Adrenal gland (tissue), 9 donors: ENCODE measurements at regions not wholly inside any gene's neighbourhood (a gene's known extent, or its start where the extent isn't known, plus 50 kb on each side); places are given as distances from the start of the nearest gene placed in this dataset.
A peak's percentile ranks its signal among the peaks of the same experiment; 100 is the strongest.

Experiments used
- DNase-seq, 7 donors: peaks; one replicate each; pipeline ENCODE4 v3.0.0-alpha.2; 2019 to 2020
- H3K27ac ChIP-seq, 5 donors: fragments of 200-600 bp; sonication (generic) in 4 of 5; 1 replicate in 3 of 5; 2 replicates in 2 of 5; pipeline versions ENCODE4 v1.5.1 to v1.8.0; 2016 to 2020; ENCODE audit warnings: mild to moderate bottlenecking in 1 of 5
- H3K27me3 ChIP-seq: fragments of 200-600 bp; 2 replicates; pipeline ENCODE4 v1.8.0; 2021
- H3K36me3 ChIP-seq, 2 donors: fragments of 200-600 bp; replicated peaks in 1 of 2; 1 replicate in 1 of 2; 2 replicates in 1 of 2; pipeline versions ENCODE4 v1.5.1 to v1.8.0; 2018 to 2022
- H3K4me1 ChIP-seq, 2 donors: fragments of 200-600 bp; replicated peaks in 1 of 2; 1 replicate in 1 of 2; 2 replicates in 1 of 2; pipeline versions ENCODE4 v1.5.1 to v1.8.0; 2018 to 2021
- H3K4me3 ChIP-seq, 4 donors: fragments of 200-600 bp; sonication (generic) in 3 of 4; one replicate each; pipeline ENCODE4 v1.5.1; 2016 to 2018
- H3K9me3 ChIP-seq, 3 donors: fragments of 200-600 bp; sonication (generic) in 1 of 3; replicated peaks in 1 of 3; 1 replicate in 2 of 3; 2 replicates in 1 of 3; pipeline versions ENCODE4 v1.5.1 to v1.8.0; 2016 to 2021
- CTCF ChIP-seq, 6 experiments: fragments of 450-650 bp in 4 of 6; fragments of 200-600 bp in 2 of 6; sonication (generic) in 1 of 6; IDR thresholded peaks; 1 replicate in 5 of 6; 2 replicates in 1 of 6; pipeline versions ENCODE4 v1.5.1 to v1.8.0; 2016 to 2021; ENCODE audit warnings: antibody characterized with exemption in 6 of 6, mild to moderate bottlenecking in 2 of 6, moderate library complexity in 1 of 6
- POLR2A ChIP-seq, 2 donors: fragments of 450-650 bp; IDR thresholded peaks; one replicate each; pipeline ENCODE4 v1.6.1; 2017; ENCODE audit warnings: antibody characterized with exemption in 2 of 2, mild to moderate bottlenecking in 2 of 2, moderate library complexity in 1 of 2
- WGBS, 4 donors: extraction: QIAGEN DNeasy Blood & Tissue Kit in 2 of 4; methylation state at CpG; one replicate each; pipeline versions ENCODE4 v1.1.5 to v1.1.7; 2013 to 2017; 5-methylcytosine and 5-hydroxymethylcytosine counted together
- intact Hi-C, 2 donors: fragments of 100-400 bp; cut with DNase I; formaldehyde crosslinking; loops; one replicate each; pipeline versions ENCODE4 v1.14.1 to v1.15.0; 2022 to 2023
- donor health status: healthy with polysubstance abuse.
- donor health status: Bipolar disorder and iron deficiency.
- donor health status: DM: yes; HTN: yes; CAD: no.
- donor health status: DM: no; HTN: no; CAD: no.
- donor health status: DM: no; HTN: no; CAD: no.

GRCh38 chr2:199596549-199596948 lies 138.8 kb upstream of the SATB2 start:
- 43 to 72% (median 63%) methylated on average over 1 of the region's 1 CpG for WGBS, 4 donors
- no peak overlapping the region for H3K4me3 ChIP-seq
- H3K9me3 ChIP-seq, result no peaks in the 10 kb centered on the region
- no peaks in the 10 kb centered on the region for H3K4me1 ChIP-seq
- peak in 3 of 7 donors; percentile 12 to 22 (median 18) for DNase-seq
- H3K27ac ChIP-seq, result no peak overlapping the region
- TF ChIP-seq POLR2A (IDR thresholded peaks at IDR 0.05) (no peak), CTCF (IDR thresholded peaks at IDR 0.05) (peak in 4 of 6 experiments; percentile 19 to 36 (median 22))
- no peaks in the 10 kb centered on the region for H3K36me3 ChIP-seq
- intact Hi-C loops, result no loop called here
- H3K27me3 ChIP-seq, result no peaks in the 10 kb centered on the region

- Histone ChIP-seq H3K27ac (no peak overlapping the region), H3K4me3 (no peak overlapping the region), H3K27me3 (no peaks in the 10 kb centered on the region), H3K9me3 (no peaks in the 10 kb centered on the region), H3K36me3 (no peaks in the 10 kb centered on the region), H3K4me1 (no peaks in the 10 kb centered on the region)
- WGBS, 4 donors, result 72 to 97% (median 82%) methylated on average over 1 to 5 of the region's 5 CpGs
- no peak for DNase-seq
- no peak for TF ChIP-seq CTCF (IDR thresholded peaks at IDR 0.05)
- no peak for TF ChIP-seq POLR2A (IDR thresholded peaks at IDR 0.05)
- intact Hi-C loops, result no loop called here
Measured at GRCh38 chr2:199594443-199594842, 136.7 kb upstream of the SATB2 start.

- Histone ChIP-seq H3K4me1 (no peaks in the 10 kb centered on the region), H3K4me3 (no peak overlapping the region), H3K9me3 (no peaks in the 10 kb centered on the region), H3K27me3 (no peaks in the 10 kb centered on the region), H3K27ac (no peak overlapping the region), H3K36me3 (no peaks in the 10 kb centered on the region)
- TF ChIP-seq POLR2A (IDR thresholded peaks at IDR 0.05) (no peak), CTCF (IDR thresholded peaks at IDR 0.05) (no peak)
- WGBS, 4 donors, result 69 to 82% (median 75%) methylated on average over 3 to 4 of the region's 4 CpGs
- intact Hi-C loops, result no loop called here
- no peak for DNase-seq
Measured at GRCh38 chr2:199591826-199592225, 134.1 kb upstream of the SATB2 start.

- no peak for TF ChIP-seq CTCF (IDR thresholded peaks at IDR 0.05)
- no peak for TF ChIP-seq POLR2A (IDR thresholded peaks at IDR 0.05)
- intact Hi-C loops, result no loop called here
- no peaks in the 10 kb centered on the region for H3K27me3 ChIP-seq
- 46 to 58% (median 49%) methylated on average over 5 of the region's 5 CpGs for WGBS, 4 donors
- no peaks in the 10 kb centered on the region for H3K4me1 ChIP-seq
- no peaks in the 10 kb centered on the region for H3K36me3 ChIP-seq
- no peak overlapping the region for H3K27ac ChIP-seq
- DNase-seq, result no peak
- H3K9me3 ChIP-seq, result no peaks in the 10 kb centered on the region
- H3K4me3 ChIP-seq, result no peak overlapping the region
Measured at GRCh38 chr2:199590321-199591203, 132.8 kb upstream of the SATB2 start.
